OCI-M2 (cell line): ENCODE measurements at regions not wholly inside any gene's neighbourhood (a gene's known extent, or its start where the extent isn't known, plus 50 kb on each side); places are given as distances from the start of the nearest gene placed in this dataset.

Source experiments
- DNase-seq: peaks from one replicate; lab custom pipeline; 2025; ENCODE audit not compliant: unreplicated experiment; lab: John Stamatoyannopoulos, UW

GRCh38 chr18:10269261-10269660 lies 185.2 kb upstream of the APCDD1 start:
- no peak for DNase-seq

- DNase-seq: no peak
These were observed 184.3 kb upstream of the APCDD1 start for GRCh38 chr18:10270151-10270571.

GRCh38 chr18:10271481-10271880 lies 183.0 kb upstream of the APCDD1 start:
- DNase-seq: no peak

GRCh38 chr18:10274301-10274700 lies 180.1 kb upstream of the APCDD1 start:
- DNase-seq: no peak

GRCh38 chr18:10275486-10275885 lies 178.9 kb upstream of the APCDD1 start:
- DNase-seq: no peak

- no peak for DNase-seq
These were observed 176.2 kb upstream of the APCDD1 start for GRCh38 chr18:10278265-10278664.

GRCh38 chr18:10279471-10279870 lies 175.0 kb upstream of the APCDD1 start:
- no peak for DNase-seq

GRCh38 chr18:10279905-10280644 lies 174.4 kb upstream of the APCDD1 start:
- no peak for DNase-seq

- no peak for DNase-seq
These were observed 169.7 kb upstream of the APCDD1 start for GRCh38 chr18:10284540-10285282.

- no peak for DNase-seq
These were observed 169.2 kb upstream of the APCDD1 start for GRCh38 chr18:10285283-10285640.

- DNase-seq: no peak
These were observed 167.8 kb upstream of the APCDD1 start for GRCh38 chr18:10286580-10287150.

GRCh38 chr18:10289251-10289650 lies 165.2 kb upstream of the APCDD1 start:
- no peak for DNase-seq

GRCh38 chr18:10289951-10290637 lies 164.3 kb upstream of the APCDD1 start:
- DNase-seq: no peak

GRCh38 chr18:10290638-10291235 lies 163.7 kb upstream of the APCDD1 start:
- DNase-seq: no peak

- no peak for DNase-seq
These were observed 162.9 kb upstream of the APCDD1 start for GRCh38 chr18:10291568-10291981.

- DNase-seq: no peak
These were observed 160.5 kb upstream of the APCDD1 start for GRCh38 chr18:10293966-10294365.

GRCh38 chr18:10295751-10296150 lies 158.7 kb upstream of the APCDD1 start:
- DNase-seq: no peak

- DNase-seq: no peak
These were observed 157.9 kb upstream of the APCDD1 start for GRCh38 chr18:10296491-10296890.

- no peak for DNase-seq
These were observed 157.3 kb upstream of the APCDD1 start for GRCh38 chr18:10297086-10297485.

GRCh38 chr18:10298346-10298745 lies 156.1 kb upstream of the APCDD1 start:
- DNase-seq: no peak

GRCh38 chr18:10299643-10300042 lies 154.8 kb upstream of the APCDD1 start:
- no peak for DNase-seq
